Left ventricle myocardium inferior (tissue), 1 donor: ENCODE measurements at regions not wholly inside any gene's neighbourhood (a gene's known extent, or its start where the extent isn't known, plus 50 kb on each side); places are given as distances from the start of the nearest gene placed in this dataset.
A peak's percentile ranks its signal among the peaks of the same experiment; 100 is the strongest.

Experiments used
- DNase-seq: peaks from one replicate; pipeline ENCODE4 v3.0.0-alpha.2; 2020
- H3K27ac ChIP-seq: fragments of 200-600 bp; replicated peaks from 2 replicates; pipeline ENCODE4 v1.8.0; 2021
- H3K27me3 ChIP-seq: fragments of 200-600 bp; 2 replicates; pipeline ENCODE4 v1.8.0; 2021; ENCODE audit warnings: low read depth
- H3K36me3 ChIP-seq: fragments of 200-600 bp; 2 replicates; pipeline ENCODE4 v1.8.0; 2021
- H3K4me1 ChIP-seq: fragments of 200-600 bp; 2 replicates; pipeline ENCODE4 v1.8.0; 2021
- H3K4me3 ChIP-seq: fragments of 200-600 bp; 2 replicates; pipeline ENCODE4 v1.8.0; 2021; ENCODE audit warnings: mild to moderate bottlenecking, moderate library complexity
- H3K9me3 ChIP-seq: fragments of 200-600 bp; replicated peaks from 2 replicates; pipeline ENCODE4 v1.8.0; 2021
- CTCF ChIP-seq: fragments of 200-600 bp; IDR thresholded peaks from 2 replicates; pipeline ENCODE4 v1.8.0; 2021; ENCODE audit warnings: antibody characterized with exemption, mild to moderate bottlenecking, borderline replicate concordance
- intact Hi-C: fragments of 100-400 bp; cut with micrococcal nuclease; formaldehyde crosslinking; loops from one replicate; pipeline ENCODE4 v1.11.0; 2022
- donor health status: DM: no; HTN: yes; CAD: no; lungs with severe emphysema.

- intact Hi-C loops = no loop called here
- peak overlapping the region; percentile 10 for H3K27ac ChIP-seq
- TF ChIP-seq CTCF = no peak
These were observed 294.9 kb upstream of the MKLN1 start for GRCh38 chr7:131032786-131033185.

GRCh38 chr7:131034166-131034881, 293.4 kb upstream of the MKLN1 start:
- DNase-seq = no peak

More at GRCh38 chr7:131032786-131033185, 294.9 kb upstream of the MKLN1 start:
- H3K27me3 ChIP-seq = no peaks in the 10 kb centered on the region
- H3K9me3 ChIP-seq = no peaks in the 10 kb centered on the region
- H3K4me3 ChIP-seq = no peak overlapping the region
- H3K4me1 ChIP-seq = peaks cover 88% of the 10 kb centered on the region
- no peak for DNase-seq
- H3K36me3 ChIP-seq = no peaks in the 10 kb centered on the region

GRCh38 chr7:131035088-131035770, 292.4 kb upstream of the MKLN1 start:
- Histone ChIP-seq H3K4me3 (no peak overlapping the region), H3K9me3 (no peaks in the 10 kb centered on the region), H3K4me1 (peaks cover 93% of the 10 kb centered on the region), H3K27me3 (no peaks in the 10 kb centered on the region), H3K27ac (peak overlapping the region; percentile 61), H3K36me3 (no peaks in the 10 kb centered on the region)
- no peak for TF ChIP-seq CTCF
- intact Hi-C loops = no loop called here
- DNase-seq = no peak

More at GRCh38 chr7:131034166-131034881, 293.4 kb upstream of the MKLN1 start:
- peaks cover 88% of the 10 kb centered on the region for H3K4me1 ChIP-seq
- no peak overlapping the region for H3K4me3 ChIP-seq
- peak overlapping the region; percentile 61 for H3K27ac ChIP-seq
- no peaks in the 10 kb centered on the region for H3K27me3 ChIP-seq
- H3K36me3 ChIP-seq = no peaks in the 10 kb centered on the region
- intact Hi-C loops = no loop called here
- H3K9me3 ChIP-seq = no peaks in the 10 kb centered on the region
- no peak for TF ChIP-seq CTCF

- intact Hi-C loops = no loop called here
- no peaks in the 10 kb centered on the region for H3K9me3 ChIP-seq
- no peaks in the 10 kb centered on the region for H3K36me3 ChIP-seq
- H3K4me1 ChIP-seq = peaks cover 80% of the 10 kb centered on the region
- H3K27me3 ChIP-seq = no peaks in the 10 kb centered on the region
- H3K4me3 ChIP-seq = no peak overlapping the region
- no peak for DNase-seq
- peak overlapping the region; percentile 70 for H3K27ac ChIP-seq
- TF ChIP-seq CTCF = no peak
These were observed 289.5 kb upstream of the MKLN1 start for GRCh38 chr7:131038153-131038552.

- H3K4me3 ChIP-seq = peak overlapping the region; percentile 19
- TF ChIP-seq CTCF = no peak
- no peak for DNase-seq
- H3K27me3 ChIP-seq = no peaks in the 10 kb centered on the region
- H3K36me3 ChIP-seq = no peaks in the 10 kb centered on the region
- intact Hi-C loops = no loop called here
- H3K27ac ChIP-seq = peak overlapping the region; percentile 70
- peaks cover 71% of the 10 kb centered on the region for H3K4me1 ChIP-seq
- no peaks in the 10 kb centered on the region for H3K9me3 ChIP-seq
These were observed 288.3 kb upstream of the MKLN1 start for GRCh38 chr7:131039355-131039762.
